RWPE2 (cell line): ENCODE measurements at regions not wholly inside any gene's neighbourhood (a gene's known extent, or its start where the extent isn't known, plus 50 kb on each side); places are given as distances from the start of the nearest gene placed in this dataset.

Experiments used
- ATAC-seq: fragments of 200-7000 bp; cut with Tn5 transposase; 3 replicates; pipeline ENCODE4 v1.9.1; 2021; ENCODE audit warnings: low read depth
- DNase-seq: peaks from one replicate; pipeline ENCODE4 v3.0.0-alpha.2; 2020; ENCODE audit warnings: low spot score
- H3K27ac ChIP-seq: fragments of 450-650 bp; 2 replicates; pipeline ENCODE4 v1.5.1; 2017; ENCODE audit warnings: mild to moderate bottlenecking; ENCODE audit not compliant: poor library complexity, severe bottlenecking
- H3K27me3 ChIP-seq: fragments of 250-450 bp; sonication (Bioruptor Pico); 2 replicates; pipeline ENCODE4 v1.5.1; 2021; ENCODE audit warnings: mild to moderate bottlenecking, moderate library complexity; ENCODE audit not compliant: insufficient read depth, poor library complexity, severe bottlenecking
- H3K36me3 ChIP-seq: fragments of 250-450 bp; sonication (Bioruptor Pico); 2 replicates; pipeline ENCODE4 v1.5.1; 2020; ENCODE audit warnings: low read depth, mild to moderate bottlenecking, moderate library complexity
- H3K4me1 ChIP-seq: fragments of 250-450 bp; sonication (Bioruptor Pico); 2 replicates; pipeline ENCODE4 v1.5.1; 2021; ENCODE audit warnings: mild to moderate bottlenecking, moderate library complexity; ENCODE audit not compliant: insufficient read depth, poor library complexity, severe bottlenecking
- H3K4me3 ChIP-seq: fragments of 250-450 bp; sonication (Bioruptor Pico); 2 replicates; pipeline ENCODE4 v1.5.1; 2021; ENCODE audit warnings: mild to moderate bottlenecking, moderate library complexity; ENCODE audit not compliant: severe bottlenecking
- H3K9me3 ChIP-seq: fragments of 250-450 bp; sonication (Bioruptor Pico); 2 replicates; pipeline ENCODE4 v1.5.1; 2021; ENCODE audit warnings: mild to moderate bottlenecking, moderate library complexity; ENCODE audit not compliant: severe bottlenecking
- CTCF ChIP-seq: fragments of 450-650 bp; IDR thresholded peaks from one replicate; pipeline ENCODE4 v1.5.1; 2017; ENCODE audit warnings: mild to moderate bottlenecking, moderate library complexity; ENCODE audit not compliant: poor library complexity, severe bottlenecking

DNA sequence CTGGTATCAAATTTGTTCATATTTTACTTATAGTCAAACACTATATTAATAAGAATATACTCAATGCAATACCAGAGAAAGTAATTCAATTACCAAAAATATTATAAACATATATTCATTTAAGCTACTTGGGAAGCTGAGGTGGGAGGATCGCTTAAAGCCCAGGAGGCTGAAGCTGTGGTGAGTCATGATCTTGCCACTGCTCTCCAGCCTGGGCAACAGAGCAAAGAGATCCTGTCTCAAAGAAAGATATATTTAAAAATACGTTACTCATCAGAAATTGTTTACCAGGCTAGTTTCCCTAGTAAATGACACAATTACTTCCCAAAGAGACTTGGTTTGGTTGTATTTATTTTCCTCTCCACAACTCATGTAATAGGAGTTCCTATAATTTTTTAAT, 433.6 kb downstream of the GASK1B start:
- Histone ChIP-seq H3K4me1 (no peaks in the 10 kb centered on the region), H3K9me3 (no peaks in the 10 kb centered on the region), H3K36me3 (no peaks in the 10 kb centered on the region), H3K27me3 (no peaks in the 10 kb centered on the region), H3K27ac (no peak overlapping the region), H3K4me3 (no peak overlapping the region)
- DNase-seq (no peak), ATAC-seq (peak; percentile 60; the same call in 2 of the 3 replicates)
- TF ChIP-seq CTCF = no peak

DNA sequence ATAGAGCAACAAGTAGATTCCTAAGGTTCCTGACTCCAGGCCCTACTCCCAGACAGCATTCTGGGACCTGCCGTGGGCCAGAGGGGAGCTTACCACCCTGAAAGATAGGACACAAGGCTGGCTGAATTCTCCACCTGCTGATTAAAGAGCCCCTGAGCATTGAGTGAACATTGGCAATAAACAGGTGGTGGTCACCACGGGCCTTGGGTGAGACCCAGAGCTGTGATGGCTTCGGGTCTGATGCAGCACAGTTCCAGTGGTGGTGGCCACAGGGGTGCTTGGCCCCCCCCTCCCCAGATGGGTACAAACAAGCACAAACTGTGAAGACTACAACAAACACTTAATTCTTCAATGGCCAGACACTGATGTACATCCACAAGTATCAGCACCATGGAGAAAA, 444.6 kb downstream of the GASK1B start:
- TF ChIP-seq CTCF = no peak
- ATAC-seq (no peak), DNase-seq (no peak)
- H3K4me1 ChIP-seq = no peaks in the 10 kb centered on the region
- H3K27me3 ChIP-seq = no peaks in the 10 kb centered on the region
- no peak overlapping the region for H3K4me3 ChIP-seq
- no peak overlapping the region for H3K27ac ChIP-seq
- H3K36me3 ChIP-seq = no peaks in the 10 kb centered on the region
- no peaks in the 10 kb centered on the region for H3K9me3 ChIP-seq

DNA sequence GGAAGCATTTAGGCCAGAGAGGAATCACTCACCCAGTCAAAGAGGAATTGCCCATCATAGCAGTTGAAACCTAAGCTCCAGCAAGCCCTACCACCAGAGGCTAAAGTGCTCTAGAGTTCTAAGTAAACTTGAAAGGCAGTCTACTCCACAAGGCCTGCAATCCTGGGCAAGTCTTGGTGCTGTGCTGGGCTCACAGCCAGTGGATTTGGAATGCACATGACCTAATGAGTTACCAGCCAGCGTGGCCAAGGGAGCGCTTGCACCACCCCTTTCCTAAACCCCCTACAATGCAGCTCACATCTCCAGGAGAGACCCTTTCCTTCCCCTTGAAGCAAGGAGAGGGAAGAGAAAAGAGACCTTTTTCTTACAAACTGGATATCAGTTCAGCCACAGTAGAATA, 445.7 kb downstream of the GASK1B start:
- Histone ChIP-seq H3K27ac (no peak overlapping the region), H3K36me3 (no peaks in the 10 kb centered on the region), H3K4me3 (no peak overlapping the region), H3K27me3 (no peaks in the 10 kb centered on the region), H3K4me1 (no peaks in the 10 kb centered on the region), H3K9me3 (no peaks in the 10 kb centered on the region)
- no peak for TF ChIP-seq CTCF
- DNase-seq = no peak
- no peak for ATAC-seq

DNA sequence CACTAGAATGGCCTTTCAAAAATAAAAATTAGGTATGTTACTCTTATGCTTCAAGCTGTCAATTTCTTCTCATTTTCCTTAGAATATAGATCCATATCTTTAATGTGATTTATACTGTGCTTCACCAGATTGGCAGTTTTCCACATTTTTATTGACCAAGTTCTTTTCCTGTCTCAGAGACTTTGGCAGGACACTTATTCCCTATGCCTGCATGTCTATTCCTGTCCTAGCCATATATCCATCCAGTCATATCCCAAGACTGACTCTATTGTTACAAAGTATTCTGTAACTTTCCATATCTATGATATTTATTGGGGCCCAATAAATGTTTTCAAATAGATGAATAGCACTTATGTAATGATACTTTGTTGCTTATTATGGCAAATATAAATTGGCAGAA, 450.7 kb downstream of the GASK1B start:
- no peaks in the 10 kb centered on the region for H3K9me3 ChIP-seq
- H3K27me3 ChIP-seq = no peaks in the 10 kb centered on the region
- DNase-seq = no peak
- ATAC-seq = peak; percentile 67
- peaks cover 3% of the 10 kb centered on the region for H3K4me1 ChIP-seq
- H3K27ac ChIP-seq = no peak overlapping the region
- no peak overlapping the region for H3K4me3 ChIP-seq
- H3K36me3 ChIP-seq = no peaks in the 10 kb centered on the region
- no peak for TF ChIP-seq CTCF

- TF ChIP-seq CTCF = no peak
- DNase-seq = no peak
These were observed 459.5 kb downstream of the GASK1B start for GRCh38 chr4:157713342-157713741.

More at GRCh38 chr4:157713342-157713741, 459.5 kb downstream of the GASK1B start:
- H3K27ac ChIP-seq = no peak overlapping the region
- no peaks in the 10 kb centered on the region for H3K36me3 ChIP-seq
- H3K9me3 ChIP-seq = no peaks in the 10 kb centered on the region
- no peaks in the 10 kb centered on the region for H3K27me3 ChIP-seq
- ATAC-seq = peak; percentile 57; the same call in 1 of the 3 replicates
- H3K4me3 ChIP-seq = no peak overlapping the region
- no peaks in the 10 kb centered on the region for H3K4me1 ChIP-seq
